ENCODE measurements at regions not wholly inside any gene's neighbourhood (a gene's known extent, or its start where the extent isn't known, plus 50 kb on each side); places are given as distances from the start of the nearest gene placed in this dataset.

DNA sequence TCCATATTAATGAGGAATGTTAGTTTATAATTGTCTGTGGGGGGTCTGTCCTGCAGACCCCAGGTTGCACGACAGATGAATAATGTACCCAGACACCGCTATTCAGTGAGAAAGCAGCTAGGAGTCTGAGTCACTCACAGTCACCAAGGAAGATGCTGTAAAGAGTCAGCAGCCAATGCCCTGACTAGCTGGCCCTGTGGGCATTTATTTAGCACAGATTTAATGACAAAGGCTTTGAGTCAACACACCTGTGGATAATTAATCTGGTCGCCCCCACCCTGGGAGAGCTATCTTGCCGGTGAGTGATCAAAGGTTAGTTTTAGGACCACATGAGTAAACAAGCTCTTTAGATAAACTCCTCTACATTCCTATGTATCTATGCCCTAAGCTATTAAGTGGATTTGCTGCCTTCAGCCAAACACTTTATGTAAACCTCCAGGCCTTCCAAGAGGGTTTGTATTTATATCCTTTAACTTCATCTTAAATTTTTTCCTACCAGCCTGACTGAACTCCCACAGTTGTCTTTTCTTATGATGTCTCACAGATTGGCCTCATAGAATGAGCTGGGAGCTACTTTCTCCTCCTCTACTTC lies 180.0 kb upstream of the ADCY1 start:
- Histone ChIP-seq H3K4me1 (ENCODE audit: insufficient read depth, low read length) (no peaks in the 10 kb centered on the region), H3K36me3 (ENCODE audit: insufficient read depth, low read length) (no peaks in the 10 kb centered on the region), H3K27ac (ENCODE audit: low read depth in 1 of 2, low read length in 2 of 2) (no peak overlapping the region), H3K9me3 (ENCODE audit: control insufficient read depth in 1 of 2, insufficient read depth in 1 of 2, low read length in 2 of 2) (peaks cover 11 to 14% of the 10 kb centered on the region in 2 experiments), H3K27me3 (ENCODE audit: control insufficient read depth in 1 of 2, insufficient read depth in 2 of 2, low read length in 2 of 2) (no peaks in the 10 kb centered on the region), H3K4me3 (ENCODE audit: low read length) (no peak overlapping the region)
- Mint-ChIP-seq H3K27ac (no peak overlapping the region), H3K36me3 (ENCODE audit: low read depth) (no peaks in the 10 kb centered on the region), H3K4me1 (ENCODE audit: low read depth) (no peaks in the 10 kb centered on the region), H3K9me3 (peaks cover 12% of the 10 kb centered on the region), H3K4me3 (no peak overlapping the region), H3K27me3 (peaks cover 7% of the 10 kb centered on the region)
- ChIA-PET CTCF (no interaction called here), POLR2A (no interaction called here)
- intact Hi-C loops (cut with DNase I, micrococcal nuclease), result no loop called here
- ATAC-seq (ENCODE audit: poor library complexity), result no peak
- no peak for DNase-seq
- TF ChIP-seq, protein P1, sequence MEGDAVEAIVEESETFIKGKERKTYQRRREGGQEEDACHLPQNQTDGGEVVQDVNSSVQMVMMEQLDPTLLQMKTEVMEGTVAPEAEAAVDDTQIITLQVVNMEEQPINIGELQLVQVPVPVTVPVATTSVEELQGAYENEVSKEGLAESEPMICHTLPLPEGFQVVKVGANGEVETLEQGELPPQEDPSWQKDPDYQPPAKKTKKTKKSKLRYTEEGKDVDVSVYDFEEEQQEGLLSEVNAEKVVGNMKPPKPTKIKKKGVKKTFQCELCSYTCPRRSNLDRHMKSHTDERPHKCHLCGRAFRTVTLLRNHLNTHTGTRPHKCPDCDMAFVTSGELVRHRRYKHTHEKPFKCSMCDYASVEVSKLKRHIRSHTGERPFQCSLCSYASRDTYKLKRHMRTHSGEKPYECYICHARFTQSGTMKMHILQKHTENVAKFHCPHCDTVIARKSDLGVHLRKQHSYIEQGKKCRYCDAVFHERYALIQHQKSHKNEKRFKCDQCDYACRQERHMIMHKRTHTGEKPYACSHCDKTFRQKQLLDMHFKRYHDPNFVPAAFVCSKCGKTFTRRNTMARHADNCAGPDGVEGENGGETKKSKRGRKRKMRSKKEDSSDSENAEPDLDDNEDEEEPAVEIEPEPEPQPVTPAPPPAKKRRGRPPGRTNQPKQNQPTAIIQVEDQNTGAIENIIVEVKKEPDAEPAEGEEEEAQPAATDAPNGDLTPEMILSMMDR (IDR thresholded peaks at IDR 0.05), result no peak

DNA sequence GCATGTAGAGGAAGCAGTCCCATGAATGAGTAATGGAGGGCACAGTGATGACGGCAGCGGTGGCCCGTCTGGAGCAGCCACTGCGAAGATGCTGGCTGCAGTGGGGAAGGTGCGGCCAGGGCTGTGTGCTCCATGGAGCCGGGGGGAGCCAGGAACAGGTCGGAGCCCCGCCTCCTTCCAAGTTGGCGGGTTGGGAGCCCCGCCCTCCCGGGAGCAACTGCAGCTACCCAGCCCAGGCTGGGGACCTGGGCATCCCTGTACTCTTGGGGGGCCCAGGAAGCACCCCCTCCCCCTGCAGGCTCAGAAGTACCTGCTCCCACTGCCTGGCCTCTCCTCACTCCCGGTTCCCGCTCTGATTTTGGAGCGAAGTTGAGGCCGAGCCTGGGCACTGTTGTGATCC lies 175.1 kb upstream of the ADCY1 start:
- Histone ChIP-seq H3K36me3 (ENCODE audit: insufficient read depth, low read length) (no peaks in the 10 kb centered on the region), H3K27ac (ENCODE audit: low read depth in 1 of 2, low read length in 2 of 2) (no peak overlapping the region), H3K9me3 (ENCODE audit: control insufficient read depth in 1 of 2, insufficient read depth in 1 of 2, low read length in 2 of 2) (peaks cover 8 to 12% of the 10 kb centered on the region in 2 experiments), H3K4me3 (ENCODE audit: low read length) (no peak overlapping the region), H3K4me1 (ENCODE audit: insufficient read depth, low read length) (no peaks in the 10 kb centered on the region), H3K27me3 (ENCODE audit: control insufficient read depth in 1 of 2, insufficient read depth in 2 of 2, low read length in 2 of 2) (peaks cover 0 to 3% of the 10 kb centered on the region in 2 experiments)
- ATAC-seq (ENCODE audit: poor library complexity) (no peak), DNase-seq (no peak)
- Mint-ChIP-seq H3K27ac (no peak overlapping the region), H3K4me1 (ENCODE audit: low read depth) (no peaks in the 10 kb centered on the region), H3K4me3 (no peak overlapping the region), H3K27me3 (peaks cover 12% of the 10 kb centered on the region), H3K36me3 (ENCODE audit: low read depth) (no peaks in the 10 kb centered on the region), H3K9me3 (peaks cover 10% of the 10 kb centered on the region)
- ChIA-PET CTCF (no interaction called here), POLR2A (no interaction called here)
- TF ChIP-seq, protein P1 (IDR thresholded peaks at IDR 0.05), result no peak
- intact Hi-C loops (cut with DNase I, micrococcal nuclease), result no loop called here

DNA sequence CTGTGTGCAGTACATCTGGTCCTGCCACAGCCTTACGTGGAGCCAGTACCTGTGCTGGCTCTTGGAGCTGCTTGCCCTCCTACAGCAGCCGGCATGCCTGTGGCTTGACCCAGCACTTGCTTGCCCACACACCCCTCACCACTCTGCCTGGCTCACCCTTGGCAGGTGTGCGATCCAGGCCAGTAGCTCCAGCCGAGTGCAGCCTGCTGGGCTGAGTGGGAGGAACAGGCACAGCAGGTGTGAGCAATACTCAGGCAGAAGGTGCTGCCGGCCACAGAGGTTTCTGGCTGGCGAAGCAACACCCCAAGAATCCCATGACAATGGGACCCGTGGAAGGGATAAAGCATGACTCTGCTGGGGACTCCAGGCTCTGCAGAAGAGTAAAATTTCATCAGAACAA lies 173.5 kb upstream of the ADCY1 start:
- Mint-ChIP-seq H3K36me3 (ENCODE audit: low read depth) (no peaks in the 10 kb centered on the region), H3K9me3 (peaks cover 8% of the 10 kb centered on the region), H3K27ac (no peak overlapping the region), H3K4me3 (no peak overlapping the region), H3K27me3 (peaks cover 12% of the 10 kb centered on the region), H3K4me1 (ENCODE audit: low read depth) (no peaks in the 10 kb centered on the region)
- Histone ChIP-seq H3K4me1 (ENCODE audit: insufficient read depth, low read length) (no peaks in the 10 kb centered on the region), H3K27ac (ENCODE audit: low read depth in 1 of 2, low read length in 2 of 2) (no peak overlapping the region), H3K4me3 (ENCODE audit: low read length) (no peak overlapping the region), H3K36me3 (ENCODE audit: insufficient read depth, low read length) (no peaks in the 10 kb centered on the region), H3K9me3 (ENCODE audit: control insufficient read depth in 1 of 2, insufficient read depth in 1 of 2, low read length in 2 of 2) (peaks cover 0 to 12% of the 10 kb centered on the region in 2 experiments), H3K27me3 (ENCODE audit: control insufficient read depth in 1 of 2, insufficient read depth in 2 of 2, low read length in 2 of 2) (peaks cover 0 to 3% of the 10 kb centered on the region in 2 experiments)
- CTCF ChIA-PET, result interaction anchor here (0.5 kb wide), 1 partner anchor 1347 kb away, joined by 3 read pairs; no protein-coding TSS in a partner anchor
- TF ChIP-seq, protein P1 (IDR thresholded peaks at IDR 0.05), result no peak
- no peak for ATAC-seq (ENCODE audit: poor library complexity)
- POLR2A ChIA-PET, result no interaction called here
- no peak for DNase-seq
- intact Hi-C loops (cut with DNase I, micrococcal nuclease), result no loop called here
